ENCODE measurements at regions not wholly inside any gene's neighbourhood (a gene's known extent, or its start where the extent isn't known, plus 50 kb on each side); places are given as distances from the start of the nearest gene placed in this dataset.

GRCh38 chr15:70451821-70452653 is 311.3 kb downstream of the UACA start:
- no peak for TF ChIP-seq EZH2phosphoT487 (IDR thresholded peaks at IDR 0.05; ENCODE audit: borderline replicate concordance, low read depth, low read length)
- no peak for TF ChIP-seq CTCF (conservative IDR thresholded peaks at IDR 0.05; ENCODE audit: low read length)

All from OCI-LY7 (cell line).